HEK293 (cell line): ENCODE measurements at regions not wholly inside any gene's neighbourhood (a gene's known extent, or its start where the extent isn't known, plus 50 kb on each side); places are given as distances from the start of the nearest gene placed in this dataset.

Experiments
- CTCF ChIA-PET: fragments of 350-600 bp; formaldehyde crosslinking; extraction: SDS; loops from one replicate; lab custom pipeline; 2021; ENCODE audit warnings: antibody characterized with exemption; lab: Yijun Ruan, JAX
- POLR2A ChIA-PET: fragments of 300-600 bp; formaldehyde crosslinking; extraction: SDS; loops from one replicate; lab custom pipeline; 2020; ENCODE audit warnings: antibody characterized with exemption, inconsistent platforms; lab: Yijun Ruan, JAX
- H3K27ac ChIP-seq: fragments of 200-500 bp; sonication (Bioruptor generic); 2 replicates; pipeline ENCODE4 v1.5.1; 2014; ENCODE audit warnings: low read depth, low read length, control low read depth, inconsistent platforms; ENCODE audit errors: extremely low read depth
- H3K36me3 ChIP-seq, 2 experiments: fragments of 200-500 bp in 1 of 2; sonication (Bioruptor generic) in 1 of 2; 1 replicate in 1 of 2; 2 replicates in 1 of 2; pipeline ENCODE4 v1.5.1; 2014 to 2017; ENCODE audit warnings: inconsistent platforms in 2 of 2, low read length in 2 of 2; ENCODE audit not compliant: control insufficient read depth in 2 of 2, insufficient read depth in 1 of 2
- H3K4me1 ChIP-seq: fragments of 200-500 bp; sonication (Bioruptor generic); 2 replicates; pipeline ENCODE4 v1.5.1; 2014; ENCODE audit warnings: mild to moderate bottlenecking, low read length, inconsistent platforms; ENCODE audit not compliant: control insufficient read depth, insufficient read depth
- H3K4me3 ChIP-seq: 2 replicates; pipeline ENCODE4 v1.5.1; 2011; ENCODE audit warnings: low read depth, mild to moderate bottlenecking, control low read depth, low read length, moderate library complexity
- H3K9me3 ChIP-seq: fragments of 200-500 bp; sonication (Bioruptor generic); 2 replicates; pipeline ENCODE4 v1.5.1; 2014; ENCODE audit warnings: low read depth, low read length, inconsistent platforms; ENCODE audit not compliant: control insufficient read depth, insufficient read depth
- BCL11A ChIP-seq: fragments of 450-650 bp; formaldehyde crosslinking; IDR thresholded peaks from 2 replicates; pipeline ENCODE4 v1.5.1; 2016; ENCODE audit warnings: low read depth, missing biosample characterization, missing genetic modification characterization
- CTCF ChIP-seq: fragments of 450-650 bp; formaldehyde crosslinking; IDR thresholded peaks from 2 replicates; pipeline ENCODE4 v1.5.1; 2016; ENCODE audit warnings: missing biosample characterization, missing genetic modification characterization
- GLIS2 ChIP-seq: fragments of 450-650 bp; formaldehyde crosslinking; IDR thresholded peaks from 2 replicates; pipeline ENCODE4 v1.5.1; 2016; ENCODE audit warnings: missing biosample characterization, missing genetic modification characterization
- OSR2 ChIP-seq: fragments of 450-650 bp; formaldehyde crosslinking; IDR thresholded peaks from 2 replicates; pipeline ENCODE4 v1.5.1; 2016; ENCODE audit warnings: missing biosample characterization, missing genetic modification characterization
- WT1 ChIP-seq: fragments of 450-650 bp; formaldehyde crosslinking; IDR thresholded peaks from 2 replicates; pipeline ENCODE4 v1.5.1; 2016; ENCODE audit warnings: missing biosample characterization, missing genetic modification characterization
- ZBTB11 ChIP-seq: fragments of 450-650 bp; formaldehyde crosslinking; conservative IDR thresholded peaks from 2 replicates; pipeline ENCODE4 v1.5.1; 2016; ENCODE audit warnings: low read depth, missing biosample characterization, missing genetic modification characterization
- ZBTB20 ChIP-seq: fragments of 450-650 bp; formaldehyde crosslinking; IDR thresholded peaks from 2 replicates; pipeline ENCODE4 v1.5.1; 2016; ENCODE audit warnings: missing biosample characterization, missing genetic modification characterization
- ZBTB44 ChIP-seq: fragments of 450-650 bp; IDR thresholded peaks from 2 replicates; pipeline ENCODE4 v1.5.1; 2018; ENCODE audit warnings: missing biosample characterization, mild to moderate bottlenecking, missing genetic modification characterization
- ZFP3 ChIP-seq: fragments of 450-650 bp; formaldehyde crosslinking; IDR thresholded peaks from 2 replicates; pipeline ENCODE4 v1.5.1; 2016; ENCODE audit warnings: low read depth, missing biosample characterization, missing genetic modification characterization
- ZNF155 ChIP-seq: fragments of 450-650 bp; formaldehyde crosslinking; IDR thresholded peaks from 2 replicates; pipeline ENCODE4 v1.5.1; 2016; ENCODE audit warnings: missing biosample characterization, missing genetic modification characterization
- ZNF266 ChIP-seq: fragments of 450-650 bp; formaldehyde crosslinking; IDR thresholded peaks from 2 replicates; pipeline ENCODE4 v1.5.1; 2016; ENCODE audit warnings: missing biosample characterization, missing genetic modification characterization, low read depth
- ZNF274 ChIP-seq, 2 experiments: fragments of 200-500 bp in 1 of 2; fragments of 450-650 bp in 1 of 2; sonication (Bioruptor generic) in 1 of 2; formaldehyde crosslinking in 1 of 2; IDR thresholded peaks; 2 replicates each; pipeline versions ENCODE4 v1.5.1 to v1.6.1; 2014 to 2016; ENCODE audit warnings: borderline replicate concordance in 1 of 2, inconsistent platforms in 1 of 2, low read length in 1 of 2, missing biosample characterization in 1 of 2, missing genetic modification characterization in 1 of 2
- ZNF391 ChIP-seq: fragments of 450-650 bp; formaldehyde crosslinking; IDR thresholded peaks from 2 replicates; pipeline ENCODE4 v1.5.1; 2016; ENCODE audit warnings: low read depth, missing biosample characterization, missing genetic modification characterization, borderline replicate concordance
- ZNF530 ChIP-seq: fragments of 450-650 bp; formaldehyde crosslinking; IDR thresholded peaks from 2 replicates; pipeline ENCODE4 v1.5.1; 2016; ENCODE audit warnings: low read depth, missing biosample characterization, missing genetic modification characterization
- ZNF548 ChIP-seq: fragments of 450-650 bp; formaldehyde crosslinking; IDR thresholded peaks from 2 replicates; pipeline ENCODE4 v1.5.1; 2016; ENCODE audit warnings: missing biosample characterization, missing genetic modification characterization
- ZNF558 ChIP-seq: fragments of 450-650 bp; formaldehyde crosslinking; IDR thresholded peaks from 2 replicates; pipeline ENCODE4 v1.5.1; 2016; ENCODE audit warnings: missing biosample characterization, missing genetic modification characterization
- ZNF561 ChIP-seq: fragments of 450-650 bp; IDR thresholded peaks from 2 replicates; pipeline ENCODE4 v1.5.1; 2018; ENCODE audit warnings: missing biosample characterization, missing genetic modification characterization, borderline replicate concordance
- ZNF704 ChIP-seq: fragments of 450-650 bp; formaldehyde crosslinking; IDR thresholded peaks from 2 replicates; pipeline ENCODE4 v1.5.1; 2016; ENCODE audit warnings: missing biosample characterization, missing genetic modification characterization
- ZNF707 ChIP-seq: fragments of 450-650 bp; formaldehyde crosslinking; IDR thresholded peaks from 2 replicates; pipeline ENCODE4 v1.5.1; 2016; ENCODE audit warnings: missing biosample characterization, missing genetic modification characterization
- ZNF785 ChIP-seq: fragments of 450-650 bp; formaldehyde crosslinking; IDR thresholded peaks from 2 replicates; pipeline ENCODE4 v1.5.1; 2016; ENCODE audit warnings: missing biosample characterization, missing genetic modification characterization

- POLR2A ChIA-PET, result no interaction called here
- TF ChIP-seq ZNF548 (tag by site-specific recombination) (no peak), ZNF274 (IDR thresholded peaks at IDR 0.05; ENCODE audit: low read length) (no peak), ZNF274 (tag by site-specific recombination; IDR thresholded peaks at IDR 0.05; ENCODE audit: borderline replicate concordance) (no peak), ZFP3 (tag by site-specific recombination) (no peak), ZNF155 (tag by site-specific recombination) (no peak), WT1 (tag by site-specific recombination) (no peak), ZNF530 (no peak), GLIS2 (tag by site-specific recombination) (no peak), ZNF558 (tag by site-specific recombination) (no peak), ZNF785 (tag by site-specific recombination) (no peak), ZNF707 (tag by site-specific recombination) (no peak), OSR2 (tag by site-specific recombination) (no peak), BCL11A (tag by site-specific recombination) (no peak), ZNF704 (tag by site-specific recombination) (no peak), ZNF391 (no peak), ZBTB44 (tag by site-specific recombination) (no peak), ZBTB20 (tag by site-specific recombination) (no peak), ZNF561 (tag by site-specific recombination) (no peak), ZBTB11 (tag by site-specific recombination) (no peak), CTCF (tag by site-specific recombination) (no peak), ZNF266 (no peak)
- TF ChIP-seq, all 188 proteins: peak for 0
- Histone ChIP-seq H3K4me3 (no peak overlapping the region), H3K36me3 (no peaks in the 10 kb centered on the region), H3K9me3 (no peaks in the 10 kb centered on the region), H3K4me1 (no peaks in the 10 kb centered on the region), H3K27ac (no peak overlapping the region)
- CTCF ChIA-PET, result no interaction called here
Observed at GRCh38 chr5:63213256-63213655, 634.6 kb downstream of the LRRC70 start.
